PC-3 (cell line): ENCODE measurements at regions not wholly inside any gene's neighbourhood (a gene's known extent, or its start where the extent isn't known, plus 50 kb on each side); places are given as distances from the start of the nearest gene placed in this dataset.

Experiments
- ATAC-seq: fragments of 200-7000 bp; cut with Tn5 transposase; 2 replicates; pipeline ENCODE4 v1.9.1; 2020; ENCODE audit warnings: mild to moderate bottlenecking, moderate library complexity
- BruUV-seq: library from RNA; stranded (reverse); fragments of 400-500 nt; replicated peaks from 2 replicates; lab custom pipeline; 2021; lab: Mats Ljungman, UMichigan
- CTCF ChIA-PET: fragments of 300-600 bp; sonication (Branson Sonifier 250); formaldehyde crosslinking; loops from one replicate; lab custom pipeline; 2022; ENCODE audit warnings: antibody characterized with exemption; lab: Charles Lee
- POLR2A ChIA-PET: fragments of 300-600 bp; sonication (Branson Sonifier 250); formaldehyde crosslinking; loops from one replicate; lab custom pipeline; 2022; ENCODE audit warnings: antibody characterized with exemption; ENCODE audit not compliant: unreplicated experiment; lab: Charles Lee
- DNase-seq: peaks from one replicate; pipeline ENCODE4 v3.0.0-alpha.2; 2015
- H2AFZ ChIP-seq: fragments of 300-600 bp; sonication (generic); 2 replicates; pipeline ENCODE4 v1.6.0; 2016; ENCODE audit warnings: antibody characterized with exemption, low read length
- H3F3A ChIP-seq: fragments of 300-600 bp; sonication (generic); one replicate; pipeline ENCODE4 v1.6.0; 2017; ENCODE audit warnings: antibody characterized with exemption, low read length, control low read depth, mild to moderate bottlenecking; ENCODE audit not compliant: unreplicated experiment
- H3K27ac ChIP-seq: fragments of 300-600 bp; sonication (generic); 2 replicates; pipeline ENCODE4 v1.5.1; 2016; ENCODE audit warnings: mild to moderate bottlenecking, low read length
- H3K27me3 ChIP-seq: fragments of 300-600 bp; sonication (generic); 2 replicates; pipeline ENCODE4 v1.6.1; 2016; ENCODE audit warnings: low read length, mixed read lengths
- H3K36me3 ChIP-seq: fragments of 300-600 bp; sonication (generic); 2 replicates; pipeline ENCODE4 v1.6.1; 2016; ENCODE audit warnings: low read depth, mixed run types, low read length, mixed read lengths
- H3K4me1 ChIP-seq: fragments of 300-600 bp; sonication (generic); 2 replicates; pipeline ENCODE4 v1.5.1; 2016; ENCODE audit warnings: low read length; ENCODE audit not compliant: insufficient read depth
- H3K4me2 ChIP-seq: fragments of 300-600 bp; sonication (generic); 2 replicates; pipeline ENCODE4 v1.6.0; 2016; ENCODE audit warnings: low read length
- H3K4me3 ChIP-seq: fragments of 300-600 bp; sonication (generic); 2 replicates; pipeline ENCODE4 v1.5.1; 2016; ENCODE audit warnings: mild to moderate bottlenecking, low read length, mixed read lengths
- H3K79me2 ChIP-seq: fragments of 300-600 bp; sonication (generic); 2 replicates; pipeline ENCODE4 v1.6.1; 2017; ENCODE audit warnings: low read length, mixed read lengths
- H3K9ac ChIP-seq: fragments of 300-600 bp; sonication (generic); 2 replicates; pipeline ENCODE4 v1.6.0; 2016; ENCODE audit warnings: mild to moderate bottlenecking, low read length
- H3K9me2 ChIP-seq: fragments of 300-600 bp; sonication (generic); replicated peaks from 2 replicates; pipeline ENCODE4 v1.6.1; 2016; ENCODE audit warnings: mixed run types, low read length, mixed read lengths
- H3K9me3 ChIP-seq: fragments of 300-600 bp; sonication (generic); 2 replicates; pipeline ENCODE4 v1.6.1; 2016; ENCODE audit warnings: low read length, mixed read lengths
- H4K20me1 ChIP-seq: fragments of 300-600 bp; sonication (generic); 2 replicates; pipeline ENCODE4 v1.6.1; 2016; ENCODE audit warnings: low read length, mixed read lengths
- CTCF ChIP-seq: fragments of 300-600 bp; sonication (generic); conservative IDR thresholded peaks from 2 replicates; pipeline ENCODE4 v1.5.1; 2017; ENCODE audit warnings: antibody characterized with exemption, low read depth, mild to moderate bottlenecking, low read length
- EZH2 ChIP-seq: fragments of 300-600 bp; sonication (generic); IDR thresholded peaks from one replicate; pipeline ENCODE4 v1.6.1; 2017; ENCODE audit warnings: antibody characterized with exemption, mild to moderate bottlenecking, low read length; ENCODE audit not compliant: unreplicated experiment
- EZH2phosphoT487 ChIP-seq: fragments of 300-600 bp; sonication (generic); IDR thresholded peaks from 2 replicates; pipeline ENCODE4 v1.6.1; 2018; ENCODE audit warnings: mild to moderate bottlenecking, antibody characterized with exemption, low read length, borderline replicate concordance
- intact Hi-C: fragments of 100-400 bp; cut with micrococcal nuclease; formaldehyde crosslinking; loops from 2 replicates; pipeline ENCODE4 v1.9.0; 2023

- Histone ChIP-seq H3K27me3 (no peaks in the 10 kb centered on the region), H3K9ac (no peak overlapping the region), H2AFZ (no peak overlapping the region), H3K4me2 (no peak overlapping the region), H4K20me1 (no peaks in the 10 kb centered on the region), H3K4me1 (peaks cover 2% of the 10 kb centered on the region; the same call in 1 of the 2 replicates), H3K36me3 (no peaks in the 10 kb centered on the region), H3K4me3 (no peak overlapping the region), H3F3A (no peaks in the 10 kb centered on the region), H3K79me2 (no peaks in the 10 kb centered on the region), H3K9me2 (no peaks in the 10 kb centered on the region), H3K27ac (no peak overlapping the region), H3K9me3 (0 out of 2 replicates have a peak, but pooled peaks cover 11% of the 10 kb centered on the region)
- no peak for DNase-seq
- intact Hi-C loops = no loop called here
- TF ChIP-seq EZH2 = no peak
- no peak for TF ChIP-seq EZH2phosphoT487
- TF ChIP-seq CTCF = no peak
- CTCF ChIA-PET = interaction anchor here (0.6 kb wide), 1 partner anchor 19 kb away, joined by 3 read pairs; no protein-coding TSS in a partner anchor
- ATAC-seq = no peak
- POLR2A ChIA-PET = no interaction called here
- BruUV-seq = no TSS peak
These were observed 105.2 kb upstream of the RAI14 start for GRCh38 chr5:34550964-34551363.

GRCh38 chr5:34551911-34552433 is 104.2 kb upstream of the RAI14 start:
- H3K4me2 ChIP-seq = no peak overlapping the region
- no peak for DNase-seq
- no peak for TF ChIP-seq EZH2phosphoT487
- no peak for TF ChIP-seq EZH2
- TF ChIP-seq CTCF = no peak
- H3K27me3 ChIP-seq = no peaks in the 10 kb centered on the region
- H3K79me2 ChIP-seq = no peaks in the 10 kb centered on the region
- H3K9me3 ChIP-seq = 0 out of 2 replicates have a peak, but pooled peaks cover 8% of the 10 kb centered on the region
- CTCF ChIA-PET = no interaction called here
- no peak for ATAC-seq
- H3K36me3 ChIP-seq = no peaks in the 10 kb centered on the region
- intact Hi-C loops = no loop called here
- H3K27ac ChIP-seq = no peak overlapping the region
- no peak overlapping the region for H3K9ac ChIP-seq
- peaks cover 6% of the 10 kb centered on the region; the same call in 1 of the 2 replicates for H3K4me1 ChIP-seq
- no peak overlapping the region for H3K4me3 ChIP-seq
- no peaks in the 10 kb centered on the region for H4K20me1 ChIP-seq
- H2AFZ ChIP-seq = no peak overlapping the region
- POLR2A ChIA-PET = no interaction called here
- BruUV-seq = no TSS peak
- H3F3A ChIP-seq = no peaks in the 10 kb centered on the region
- H3K9me2 ChIP-seq = no peaks in the 10 kb centered on the region

- no peak overlapping the region for H3K27ac ChIP-seq
- H3K4me1 ChIP-seq = peaks cover 6% of the 10 kb centered on the region; the same call in 1 of the 2 replicates
- intact Hi-C loops = no loop called here
- H3F3A ChIP-seq = no peaks in the 10 kb centered on the region
- no peaks in the 10 kb centered on the region for H3K9me2 ChIP-seq
- H3K4me2 ChIP-seq = no peak overlapping the region
- 0 out of 2 replicates have a peak, but pooled peaks cover 1% of the 10 kb centered on the region for H3K9me3 ChIP-seq
- DNase-seq (no peak), ATAC-seq (no peak; the same call in 1 of the 2 replicates)
- no peaks in the 10 kb centered on the region for H3K36me3 ChIP-seq
- ChIA-PET CTCF (no interaction called here), POLR2A (no interaction called here)
- H3K9ac ChIP-seq = no peak overlapping the region
- no peak overlapping the region for H2AFZ ChIP-seq
- BruUV-seq = no TSS peak
- TF ChIP-seq EZH2 (no peak), CTCF (no peak), EZH2phosphoT487 (no peak)
- no peaks in the 10 kb centered on the region for H4K20me1 ChIP-seq
- H3K4me3 ChIP-seq = no peak overlapping the region
- no peaks in the 10 kb centered on the region for H3K27me3 ChIP-seq
- H3K79me2 ChIP-seq = no peaks in the 10 kb centered on the region
These were observed 103.4 kb upstream of the RAI14 start for GRCh38 chr5:34552686-34553085.
